Esophagus (tissue), 2 donors: ENCODE measurements at regions not wholly inside any gene's neighbourhood (a gene's known extent, or its start where the extent isn't known, plus 50 kb on each side); places are given as distances from the start of the nearest gene placed in this dataset.
"Not testable (repeated sequence)": the region's sequence is repeated elsewhere in the genome, so short reads cannot be mapped to it uniquely, and the experiment has no call there.

ENCODE experiments used
- H3K27ac ChIP-seq, 2 donors: one replicate each; pipeline ENCODE4 v1.5.1; 2013; ENCODE audit warnings: low read depth in 2 of 2, mild to moderate bottlenecking in 2 of 2, inconsistent platforms in 1 of 2, low read length in 1 of 2, moderate library complexity in 1 of 2
- H3K27me3 ChIP-seq, 2 donors: one replicate each; pipeline ENCODE4 v1.6.1; 2013; ENCODE audit warnings: low read length in 2 of 2, control low read depth in 1 of 2, mild to moderate bottlenecking in 1 of 2; ENCODE audit not compliant: insufficient read depth in 2 of 2, control insufficient read depth in 1 of 2
- H3K36me3 ChIP-seq, 2 donors: one replicate each; pipeline ENCODE4 v1.6.1; 2013; ENCODE audit warnings: low read length in 1 of 2; ENCODE audit not compliant: control insufficient read depth in 2 of 2, insufficient read depth in 2 of 2
- H3K4me1 ChIP-seq, 2 donors: one replicate each; pipeline ENCODE4 v1.6.1; 2013; ENCODE audit warnings: low read length in 1 of 2; ENCODE audit not compliant: control insufficient read depth in 2 of 2, insufficient read depth in 2 of 2
- H3K4me3 ChIP-seq, 2 donors: one replicate each; pipeline ENCODE4 v1.5.1; 2013; ENCODE audit warnings: low read length in 2 of 2, mild to moderate bottlenecking in 2 of 2, low read depth in 1 of 2, moderate library complexity in 1 of 2
- H3K9me3 ChIP-seq, 2 donors: one replicate each; pipeline ENCODE4 v1.6.1; 2013; ENCODE audit warnings: mild to moderate bottlenecking in 2 of 2, low read depth in 1 of 2, low read length in 1 of 2, moderate library complexity in 1 of 2; ENCODE audit not compliant: control insufficient read depth in 2 of 2, insufficient read depth in 1 of 2
- WGBS, 2 donors: extraction: QIAGEN DNeasy Blood & Tissue Kit; methylation state at CpG; one replicate each; pipeline ENCODE4 v1.1.7; 2013; 5-methylcytosine and 5-hydroxymethylcytosine counted together
- donor health status: healthy with polysubstance abuse.
- donor health status: Bipolar disorder and iron deficiency.

- WGBS, 2 donors, result 73 to 75% methylated on average over 2 of the region's 2 CpGs
Observed at GRCh38 chr9:73059247-73059646, 92.4 kb upstream of the ANXA1 start.

GRCh38 chr9:73056245-73056644 is 95.4 kb upstream of the ANXA1 start:
- WGBS, 2 donors, result 79 to 81% methylated on average over 5 of the region's 5 CpGs
- H3K4me3 ChIP-seq, result no peak overlapping the region

More at GRCh38 chr9:73059247-73059646, 92.4 kb upstream of the ANXA1 start:
- no peaks in the 10 kb centered on the region for H3K4me1 ChIP-seq
- H3K27me3 ChIP-seq, result no peaks in the 10 kb centered on the region
- no peaks in the 10 kb centered on the region for H3K9me3 ChIP-seq
- no peak overlapping the region for H3K27ac ChIP-seq
- no peaks in the 10 kb centered on the region for H3K36me3 ChIP-seq
- no peak overlapping the region for H3K4me3 ChIP-seq

GRCh38 chr9:73054091-73054490 is 97.6 kb upstream of the ANXA1 start:
- Histone ChIP-seq H3K4me3 (no peak overlapping the region), H3K36me3 (no peaks in the 10 kb centered on the region), H3K27me3 (no peaks in the 10 kb centered on the region), H3K4me1 (no peaks in the 10 kb centered on the region), H3K9me3 (no peaks in the 10 kb centered on the region), H3K27ac (no peak overlapping the region)

More at GRCh38 chr9:73056245-73056644, 95.4 kb upstream of the ANXA1 start:
- Histone ChIP-seq H3K27ac (no peak overlapping the region), H3K27me3 (no peaks in the 10 kb centered on the region), H3K9me3 (no peaks in the 10 kb centered on the region), H3K4me1 (no peaks in the 10 kb centered on the region), H3K36me3 (no peaks in the 10 kb centered on the region)

- Histone ChIP-seq H3K4me3 (no peak overlapping the region), H3K27me3 (no peaks in the 10 kb centered on the region), H3K36me3 (no peaks in the 10 kb centered on the region), H3K27ac (no peak overlapping the region), H3K4me1 (no peaks in the 10 kb centered on the region), H3K9me3 (no peaks in the 10 kb centered on the region)
- 71 to 79% methylated on average over 1 of the region's 1 CpG for WGBS, 2 donors
Observed at GRCh38 chr9:73053543-73053942, 98.1 kb upstream of the ANXA1 start.

GRCh38 chr9:73050887-73051550 is 98.2 kb upstream of the ALDH1A1 start:
- Histone ChIP-seq H3K36me3 (no peaks in the 10 kb centered on the region), H3K27me3 (no peaks in the 10 kb centered on the region), H3K4me1 (no peaks in the 10 kb centered on the region), H3K27ac (no peak overlapping the region), H3K4me3 (no peak overlapping the region), H3K9me3 (no peaks in the 10 kb centered on the region)
- 61 to 66% methylated on average over 7 of the region's 7 CpGs for WGBS, 2 donors

- Histone ChIP-seq H3K4me3 (no peak overlapping the region), H3K27me3 (no peaks in the 10 kb centered on the region), H3K36me3 (no peaks in the 10 kb centered on the region), H3K27ac (no peak overlapping the region), H3K4me1 (no peaks in the 10 kb centered on the region), H3K9me3 (no peaks in the 10 kb centered on the region)
- WGBS, 2 donors, result 72 to 74% methylated on average over 5 of the region's 5 CpGs
Observed at GRCh38 chr9:73050065-73050816, 97.4 kb upstream of the ALDH1A1 start.

GRCh38 chr9:73049280-73049679 is 96.4 kb upstream of the ALDH1A1 start:
- Histone ChIP-seq H3K27me3 (no peaks in the 10 kb centered on the region), H3K9me3 (no peaks in the 10 kb centered on the region), H3K4me3 (no peak overlapping the region), H3K27ac (no peak overlapping the region), H3K36me3 (no peaks in the 10 kb centered on the region), H3K4me1 (no peaks in the 10 kb centered on the region)

- Histone ChIP-seq H3K4me1 (no peaks in the 10 kb centered on the region), H3K36me3 (no peaks in the 10 kb centered on the region), H3K4me3 (no peak overlapping the region), H3K27me3 (no peaks in the 10 kb centered on the region), H3K9me3 (no peaks in the 10 kb centered on the region), H3K27ac (no peak overlapping the region)
- 73 to 76% methylated on average over 1 of the region's 1 CpG for WGBS, 2 donors
Observed at GRCh38 chr9:73046769-73047168, 93.9 kb upstream of the ALDH1A1 start.

GRCh38 chr9:73044776-73045175 is 91.9 kb upstream of the ALDH1A1 start:
- not testable (repeated sequence) for H3K27ac ChIP-seq, H3K27me3 ChIP-seq, H3K4me1 ChIP-seq, H3K9me3 ChIP-seq, H3K4me3 ChIP-seq, H3K36me3 ChIP-seq
- WGBS, 2 donors, result 90% methylated on average over 4 of the region's 4 CpGs

GRCh38 chr9:73042155-73042554 is 89.3 kb upstream of the ALDH1A1 start:
- H3K4me3 ChIP-seq, result no peak overlapping the region
- H3K9me3 ChIP-seq, result no peaks in the 10 kb centered on the region
- no peak overlapping the region for H3K27ac ChIP-seq
- no peaks in the 10 kb centered on the region for H3K27me3 ChIP-seq
- H3K36me3 ChIP-seq, result no peaks in the 10 kb centered on the region
- H3K4me1 ChIP-seq, result no peaks in the 10 kb centered on the region
- 58 to 74% methylated on average over 1 of the region's 1 CpG for WGBS, 2 donors
